ENCODE measurements at regions not wholly inside any gene's neighbourhood (a gene's known extent, or its start where the extent isn't known, plus 50 kb on each side); places are given as distances from the start of the nearest gene placed in this dataset.
"Not testable (repeated sequence)": the region's sequence is repeated elsewhere in the genome, so short reads cannot be mapped to it uniquely, and the experiment has no call there.

- DNase-seq (ENCODE audit: low spot score), result no peak
Measured at GRCh38 chr4:62528874-62529273, 1328.7 kb downstream of the ADGRL3 start.

GRCh38 chr4:62526671-62527070 is 1326.5 kb downstream of the ADGRL3 start:
- no peak for DNase-seq (ENCODE audit: low spot score)

GRCh38 chr4:62523256-62523655 is 1323.1 kb downstream of the ADGRL3 start:
- no peak for DNase-seq (ENCODE audit: low spot score)

- no peak for DNase-seq (ENCODE audit: low spot score)
Measured at GRCh38 chr4:62522273-62522672, 1322.1 kb downstream of the ADGRL3 start.

GRCh38 chr4:62517716-62518115 is 1317.6 kb downstream of the ADGRL3 start:
- DNase-seq (ENCODE audit: low spot score), result no peak

- DNase-seq (ENCODE audit: low spot score), result no peak
Measured at GRCh38 chr4:62513306-62513705, 1313.2 kb downstream of the ADGRL3 start.

GRCh38 chr4:62512271-62512670 is 1312.1 kb downstream of the ADGRL3 start:
- no peak for DNase-seq (ENCODE audit: low spot score)

- no peak for DNase-seq (ENCODE audit: low spot score)
Measured at GRCh38 chr4:62510228-62510627, 1310.1 kb downstream of the ADGRL3 start.

- no peak for DNase-seq (ENCODE audit: low spot score)
Measured at GRCh38 chr4:62500296-62500695, 1300.2 kb downstream of the ADGRL3 start.

- no peak for DNase-seq (ENCODE audit: low spot score)
Measured at GRCh38 chr4:62495032-62495431, 1294.9 kb downstream of the ADGRL3 start.

GRCh38 chr4:62491756-62492155 is 1291.6 kb downstream of the ADGRL3 start:
- DNase-seq (ENCODE audit: low spot score), result not testable (repeated sequence)

GRCh38 chr4:62490635-62491034 is 1290.5 kb downstream of the ADGRL3 start:
- DNase-seq (ENCODE audit: low spot score), result no peak

GRCh38 chr4:62487016-62487415 is 1286.9 kb downstream of the ADGRL3 start:
- DNase-seq (ENCODE audit: low spot score), result no peak

GRCh38 chr4:62484357-62484756 is 1284.2 kb downstream of the ADGRL3 start:
- no peak for DNase-seq (ENCODE audit: low spot score)

- DNase-seq (ENCODE audit: low spot score), result no peak
Measured at GRCh38 chr4:62482355-62482754, 1282.2 kb downstream of the ADGRL3 start.

- DNase-seq (ENCODE audit: low spot score), result no peak
Measured at GRCh38 chr4:62475596-62475995, 1275.5 kb downstream of the ADGRL3 start.

GRCh38 chr4:62474802-62475201 is 1274.7 kb downstream of the ADGRL3 start:
- DNase-seq (ENCODE audit: low spot score), result no peak

- DNase-seq (ENCODE audit: low spot score), result peak; percentile 3
Measured at GRCh38 chr4:62471021-62471420, 1270.9 kb downstream of the ADGRL3 start.

GRCh38 chr4:62470421-62470983 is 1270.4 kb downstream of the ADGRL3 start:
- no peak for DNase-seq (ENCODE audit: low spot score)

GRCh38 chr4:62470020-62470419 is 1269.9 kb downstream of the ADGRL3 start:
- no peak for DNase-seq (ENCODE audit: low spot score)

GRCh38 chr4:62461961-62462360 is 1261.8 kb downstream of the ADGRL3 start:
- DNase-seq (ENCODE audit: low spot score), result no peak

GRCh38 chr4:62460329-62460728 is 1260.2 kb downstream of the ADGRL3 start:
- DNase-seq (ENCODE audit: low spot score), result no peak

GRCh38 chr4:62457356-62457755 is 1257.2 kb downstream of the ADGRL3 start:
- DNase-seq (ENCODE audit: low spot score), result no peak

- no peak for DNase-seq (ENCODE audit: low spot score)
Measured at GRCh38 chr4:62455871-62456270, 1255.7 kb downstream of the ADGRL3 start.

GRCh38 chr4:62454535-62454934 is 1254.4 kb downstream of the ADGRL3 start:
- DNase-seq (ENCODE audit: low spot score), result no peak

Measured in pons (tissue), 1 donor.